Panc1 (cell line): ENCODE measurements at regions not wholly inside any gene's neighbourhood (a gene's known extent, or its start where the extent isn't known, plus 50 kb on each side); places are given as distances from the start of the nearest gene placed in this dataset.

ENCODE experiments used
- POLR2AphosphoS5 ChIP-seq: IDR thresholded peaks from 2 replicates; pipeline ENCODE4 v1.6.1; 2012; ENCODE audit warnings: mild to moderate bottlenecking, low read depth, low read length, moderate library complexity
- REST ChIP-seq, 2 experiments: IDR thresholded peaks; 2 replicates each; pipeline ENCODE4 v1.6.1; 2011 to 2012; ENCODE audit warnings: low read depth in 2 of 2, control low read depth in 1 of 2, low read length in 1 of 2, mild to moderate bottlenecking in 1 of 2, moderate library complexity in 1 of 2; ENCODE audit not compliant: insufficient read depth in 1 of 2
- SIN3A ChIP-seq: IDR thresholded peaks from 2 replicates; pipeline ENCODE4 v1.6.1; 2012; ENCODE audit warnings: low read depth, mild to moderate bottlenecking, low read length, moderate library complexity, borderline replicate concordance; ENCODE audit not compliant: insufficient read depth
- TCF7L2 ChIP-seq: IDR thresholded peaks from 2 replicates; pipeline ENCODE4 v1.6.1; 2011; ENCODE audit warnings: mild to moderate bottlenecking, low read depth, low read length, inconsistent platforms
- TF ChIP-seq, protein P1 (sequence below): fragments of 450-650 bp; IDR thresholded peaks from 2 replicates; pipeline ENCODE4 v1.5.1; 2017; ENCODE audit warnings: mild to moderate bottlenecking

- no peak for TF ChIP-seq POLR2AphosphoS5
- TF ChIP-seq, protein P1, sequence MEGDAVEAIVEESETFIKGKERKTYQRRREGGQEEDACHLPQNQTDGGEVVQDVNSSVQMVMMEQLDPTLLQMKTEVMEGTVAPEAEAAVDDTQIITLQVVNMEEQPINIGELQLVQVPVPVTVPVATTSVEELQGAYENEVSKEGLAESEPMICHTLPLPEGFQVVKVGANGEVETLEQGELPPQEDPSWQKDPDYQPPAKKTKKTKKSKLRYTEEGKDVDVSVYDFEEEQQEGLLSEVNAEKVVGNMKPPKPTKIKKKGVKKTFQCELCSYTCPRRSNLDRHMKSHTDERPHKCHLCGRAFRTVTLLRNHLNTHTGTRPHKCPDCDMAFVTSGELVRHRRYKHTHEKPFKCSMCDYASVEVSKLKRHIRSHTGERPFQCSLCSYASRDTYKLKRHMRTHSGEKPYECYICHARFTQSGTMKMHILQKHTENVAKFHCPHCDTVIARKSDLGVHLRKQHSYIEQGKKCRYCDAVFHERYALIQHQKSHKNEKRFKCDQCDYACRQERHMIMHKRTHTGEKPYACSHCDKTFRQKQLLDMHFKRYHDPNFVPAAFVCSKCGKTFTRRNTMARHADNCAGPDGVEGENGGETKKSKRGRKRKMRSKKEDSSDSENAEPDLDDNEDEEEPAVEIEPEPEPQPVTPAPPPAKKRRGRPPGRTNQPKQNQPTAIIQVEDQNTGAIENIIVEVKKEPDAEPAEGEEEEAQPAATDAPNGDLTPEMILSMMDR: no peak
- no peak for TF ChIP-seq REST (IDR thresholded peaks at IDR 0.05; ENCODE audit: insufficient read depth in 1 of 2, low read depth in 2 of 2, low read length in 1 of 2)
- TF ChIP-seq TCF7L2: no peak
- TF ChIP-seq SIN3A: no peak
These were observed 115.1 kb upstream of the CTNND2 start for GRCh38 chr5:12019306-12019705.
